T-helper 2 cell treated with Interferon-gamma antibody and Interleukin-4, amounts not matched to agents 5 μg/mL and 100 μg/mL, for 36 hours (primary cell): ENCODE measurements at regions not wholly inside any gene's neighbourhood (a gene's known extent, or its start where the extent isn't known, plus 50 kb on each side); places are given as distances from the start of the nearest gene placed in this dataset.
"Not testable (repeated sequence)": the region's sequence is repeated elsewhere in the genome, so short reads cannot be mapped to it uniquely, and the experiment has no call there.

ENCODE experiments used
- DNase-seq: peaks from one replicate; pipeline ENCODE4 v3.0.0; 2021; ENCODE audit warnings: low spot score
- H3K27ac Mint-ChIP-seq: one replicate; pipeline ENCODE4 v1.8.0; 2021; ENCODE audit warnings: mild to moderate bottlenecking, mixed read lengths
- H3K27me3 Mint-ChIP-seq: one replicate; pipeline ENCODE4 v1.8.0; 2021; ENCODE audit warnings: low read depth, mixed read lengths
- H3K36me3 Mint-ChIP-seq: one replicate; pipeline ENCODE4 v1.8.0; 2021; ENCODE audit warnings: low read depth, mixed read lengths
- H3K4me1 Mint-ChIP-seq: one replicate; pipeline ENCODE4 v1.8.0; 2021; ENCODE audit warnings: low read depth, mixed read lengths
- H3K4me3 Mint-ChIP-seq: one replicate; pipeline ENCODE4 v1.8.0; 2022; ENCODE audit warnings: mild to moderate bottlenecking, moderate library complexity, mixed read lengths
- H3K9me3 Mint-ChIP-seq: one replicate; pipeline ENCODE4 v1.8.0; 2021; ENCODE audit warnings: mixed read lengths

GRCh38 chr4:189838821-189839497 lies 101.7 kb upstream of the FRG1 start:
- no peaks in the 10 kb centered on the region for H3K27me3 Mint-ChIP-seq
- H3K4me3 Mint-ChIP-seq, result no peak overlapping the region
- H3K4me1 Mint-ChIP-seq, result no peaks in the 10 kb centered on the region
- no peak for DNase-seq
- no peaks in the 10 kb centered on the region for H3K36me3 Mint-ChIP-seq
- no peak overlapping the region for H3K27ac Mint-ChIP-seq
- peaks cover 3% of the 10 kb centered on the region for H3K9me3 Mint-ChIP-seq

GRCh38 chr4:189840356-189840755 lies 100.3 kb upstream of the FRG1 start:
- no peak for DNase-seq
- H3K27me3 Mint-ChIP-seq, result no peaks in the 10 kb centered on the region
- no peak overlapping the region for H3K4me3 Mint-ChIP-seq
- peaks cover 3% of the 10 kb centered on the region for H3K9me3 Mint-ChIP-seq
- no peaks in the 10 kb centered on the region for H3K4me1 Mint-ChIP-seq
- H3K36me3 Mint-ChIP-seq, result no peaks in the 10 kb centered on the region
- H3K27ac Mint-ChIP-seq, result no peak overlapping the region

- Mint-ChIP-seq H3K36me3 (no peaks in the 10 kb centered on the region), H3K4me3 (no peak overlapping the region), H3K4me1 (no peaks in the 10 kb centered on the region), H3K27ac (no peak overlapping the region), H3K27me3 (no peaks in the 10 kb centered on the region), H3K9me3 (no peaks in the 10 kb centered on the region)
- no peak for DNase-seq
These were observed 97.2 kb upstream of the FRG1 start for GRCh38 chr4:189843413-189844009.

GRCh38 chr4:189845145-189845846 lies 95.4 kb upstream of the FRG1 start:
- Mint-ChIP-seq H3K27ac (no peak overlapping the region), H3K36me3 (no peaks in the 10 kb centered on the region), H3K27me3 (no peaks in the 10 kb centered on the region), H3K4me1 (no peaks in the 10 kb centered on the region), H3K9me3 (no peaks in the 10 kb centered on the region), H3K4me3 (no peak overlapping the region)
- DNase-seq, result no peak

GRCh38 chr4:189846094-189846493 lies 94.6 kb upstream of the FRG1 start:
- DNase-seq, H3K36me3 Mint-ChIP-seq, H3K27me3 Mint-ChIP-seq, H3K4me3 Mint-ChIP-seq, H3K27ac Mint-ChIP-seq, H3K4me1 Mint-ChIP-seq, H3K9me3 Mint-ChIP-seq: not testable (repeated sequence)

GRCh38 chr4:189846608-189847007 lies 94.1 kb upstream of the FRG1 start:
- H3K4me1 Mint-ChIP-seq, H3K27ac Mint-ChIP-seq, H3K4me3 Mint-ChIP-seq, H3K9me3 Mint-ChIP-seq, H3K27me3 Mint-ChIP-seq, H3K36me3 Mint-ChIP-seq, DNase-seq: not testable (repeated sequence)

- not testable (repeated sequence) for H3K4me3 Mint-ChIP-seq, DNase-seq, H3K27me3 Mint-ChIP-seq, H3K9me3 Mint-ChIP-seq, H3K4me1 Mint-ChIP-seq, H3K27ac Mint-ChIP-seq, H3K36me3 Mint-ChIP-seq
These were observed 92.0 kb upstream of the FRG1 start for GRCh38 chr4:189848672-189849071.

GRCh38 chr4:189850239-189850856 lies 90.3 kb upstream of the FRG1 start:
- Mint-ChIP-seq H3K9me3 (no peaks in the 10 kb centered on the region), H3K36me3 (no peaks in the 10 kb centered on the region), H3K27me3 (no peaks in the 10 kb centered on the region), H3K4me1 (no peaks in the 10 kb centered on the region), H3K27ac (no peak overlapping the region), H3K4me3 (no peak overlapping the region)
- no peak for DNase-seq

- no peaks in the 10 kb centered on the region for H3K36me3 Mint-ChIP-seq
- H3K4me1 Mint-ChIP-seq, result no peaks in the 10 kb centered on the region
- no peaks in the 10 kb centered on the region for H3K27me3 Mint-ChIP-seq
- no peak overlapping the region for H3K4me3 Mint-ChIP-seq
- no peaks in the 10 kb centered on the region for H3K9me3 Mint-ChIP-seq
- no peak for DNase-seq
- H3K27ac Mint-ChIP-seq, result no peak overlapping the region
These were observed 82.2 kb upstream of the FRG1 start for GRCh38 chr4:189858435-189858834.

- Mint-ChIP-seq H3K9me3 (no peaks in the 10 kb centered on the region), H3K36me3 (no peaks in the 10 kb centered on the region), H3K4me1 (no peaks in the 10 kb centered on the region), H3K4me3 (no peak overlapping the region), H3K27me3 (no peaks in the 10 kb centered on the region), H3K27ac (no peak overlapping the region)
- DNase-seq, result no peak
These were observed 79.6 kb upstream of the FRG1 start for GRCh38 chr4:189861101-189861500.

- Mint-ChIP-seq H3K27me3 (no peaks in the 10 kb centered on the region), H3K27ac (no peak overlapping the region), H3K4me1 (no peaks in the 10 kb centered on the region), H3K36me3 (no peaks in the 10 kb centered on the region), H3K4me3 (no peak overlapping the region), H3K9me3 (no peaks in the 10 kb centered on the region)
- no peak for DNase-seq
These were observed 71.4 kb upstream of the FRG1 start for GRCh38 chr4:189869236-189869635.

GRCh38 chr4:189870511-189871234 lies 70.0 kb upstream of the FRG1 start:
- H3K4me1 Mint-ChIP-seq, result no peaks in the 10 kb centered on the region
- no peak overlapping the region for H3K27ac Mint-ChIP-seq
- H3K36me3 Mint-ChIP-seq, result no peaks in the 10 kb centered on the region
- H3K4me3 Mint-ChIP-seq, result no peak overlapping the region
- H3K9me3 Mint-ChIP-seq, result peaks cover 4% of the 10 kb centered on the region
- DNase-seq, result no peak
- H3K27me3 Mint-ChIP-seq, result no peaks in the 10 kb centered on the region

GRCh38 chr4:189874591-189874990 lies 66.1 kb upstream of the FRG1 start:
- Mint-ChIP-seq H3K27me3 (no peaks in the 10 kb centered on the region), H3K27ac (no peak overlapping the region), H3K9me3 (peaks cover 4% of the 10 kb centered on the region), H3K36me3 (no peaks in the 10 kb centered on the region), H3K4me1 (no peaks in the 10 kb centered on the region), H3K4me3 (no peak overlapping the region)
- DNase-seq, result no peak

- not testable (repeated sequence) for H3K27me3 Mint-ChIP-seq, H3K36me3 Mint-ChIP-seq, H3K9me3 Mint-ChIP-seq, H3K4me3 Mint-ChIP-seq, H3K4me1 Mint-ChIP-seq, DNase-seq, H3K27ac Mint-ChIP-seq
These were observed 59.5 kb upstream of the FRG1 start for GRCh38 chr4:189881190-189881589.
